NCI-H345 (cell line): ENCODE measurements at regions not wholly inside any gene's neighbourhood (a gene's known extent, or its start where the extent isn't known, plus 50 kb on each side); places are given as distances from the start of the nearest gene placed in this dataset.
A peak's percentile ranks its signal among the peaks of the same experiment; 100 is the strongest.

Experiments
- DNase-seq: peaks from one replicate; lab custom pipeline; 2025; lab: John Stamatoyannopoulos, UW

GRCh38 chr13:74667656-74668203 is 533.5 kb upstream of the KLF12 start:
- no peak for DNase-seq

- no peak for DNase-seq
Measured at GRCh38 chr13:74662905-74663304, 528.7 kb upstream of the KLF12 start.

- DNase-seq: no peak
Measured at GRCh38 chr13:74661851-74662250, 527.6 kb upstream of the KLF12 start.

GRCh38 chr13:74657765-74658164 is 523.6 kb upstream of the KLF12 start:
- DNase-seq: no peak

GRCh38 chr13:74651121-74651520 is 516.9 kb upstream of the KLF12 start:
- DNase-seq: no peak

- DNase-seq: no peak
Measured at GRCh38 chr13:74647991-74648390, 513.8 kb upstream of the KLF12 start.

GRCh38 chr13:74647211-74647610 is 513.0 kb upstream of the KLF12 start:
- no peak for DNase-seq

- no peak for DNase-seq
Measured at GRCh38 chr13:74646091-74646490, 511.9 kb upstream of the KLF12 start.

GRCh38 chr13:74645586-74645985 is 511.4 kb upstream of the KLF12 start:
- DNase-seq: no peak

- DNase-seq: no peak
Measured at GRCh38 chr13:74644229-74644628, 510.0 kb upstream of the KLF12 start.

- no peak for DNase-seq
Measured at GRCh38 chr13:74641586-74641985, 507.4 kb upstream of the KLF12 start.

- DNase-seq: no peak
Measured at GRCh38 chr13:74633734-74634133, 499.5 kb upstream of the KLF12 start.

GRCh38 chr13:74629985-74630384 is 495.8 kb upstream of the KLF12 start:
- DNase-seq: no peak

- DNase-seq: no peak
Measured at GRCh38 chr13:74625541-74625940, 491.3 kb upstream of the KLF12 start.

GRCh38 chr13:74623761-74624160 is 489.6 kb upstream of the KLF12 start:
- DNase-seq: no peak

GRCh38 chr13:74622284-74622683 is 488.1 kb upstream of the KLF12 start:
- DNase-seq: no peak

GRCh38 chr13:74620711-74621110 is 486.5 kb upstream of the KLF12 start:
- no peak for DNase-seq

- no peak for DNase-seq
Measured at GRCh38 chr13:74620308-74620707, 486.1 kb upstream of the KLF12 start.

GRCh38 chr13:74597526-74597925 is 463.3 kb upstream of the KLF12 start:
- no peak for DNase-seq

GRCh38 chr13:74596691-74597090 is 462.5 kb upstream of the KLF12 start:
- no peak for DNase-seq

GRCh38 chr13:74593688-74594087 is 459.5 kb upstream of the KLF12 start:
- no peak for DNase-seq

GRCh38 chr13:74586847-74587246 is 452.6 kb upstream of the KLF12 start:
- DNase-seq: no peak

- no peak for DNase-seq
Measured at GRCh38 chr13:74576420-74576819, 442.2 kb upstream of the KLF12 start.

- peak; percentile 60 for DNase-seq
Measured at GRCh38 chr13:74575729-74576125, 441.5 kb upstream of the KLF12 start.
